LNCaP clone FGC (cell line): ENCODE measurements at regions not wholly inside any gene's neighbourhood (a gene's known extent, or its start where the extent isn't known, plus 50 kb on each side); places are given as distances from the start of the nearest gene placed in this dataset.

Source experiments
- DNase-seq: peaks from one replicate; pipeline ENCODE4 v3.0.0-alpha.2; 2011; ENCODE audit warnings: low read depth
- H3K4me3 ChIP-seq: 2 replicates; pipeline ENCODE4 v1.5.1; 2011; ENCODE audit warnings: mild to moderate bottlenecking, low read depth, low read length, control low read depth
- TF ChIP-seq, protein P1 (sequence below): IDR thresholded peaks from 2 replicates; pipeline ENCODE4 v1.5.1; 2012; ENCODE audit warnings: mild to moderate bottlenecking; ENCODE audit not compliant: control insufficient read depth, insufficient read depth; ENCODE audit errors: extremely low read depth

DNA sequence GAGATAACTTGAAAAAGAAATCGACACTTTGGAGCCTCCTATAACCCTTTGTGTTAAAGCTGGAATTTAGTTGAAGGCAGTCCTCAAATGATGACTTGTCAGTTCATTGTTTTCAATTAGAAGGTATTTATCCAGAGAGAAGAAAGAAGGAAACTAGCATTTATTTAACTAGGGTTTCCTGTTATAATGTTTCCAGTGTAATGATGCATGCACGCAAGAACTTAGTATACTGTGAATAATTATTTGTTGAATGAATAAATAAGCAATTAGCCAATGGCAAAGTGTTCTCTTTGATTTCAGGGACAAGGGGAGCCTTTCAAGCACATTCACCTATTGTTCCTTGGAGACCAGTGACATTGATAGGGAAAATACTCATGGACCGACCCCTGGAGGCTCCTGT, 307.4 kb downstream of the KLF5 start:
- DNase-seq = no peak
- TF ChIP-seq, protein P1, sequence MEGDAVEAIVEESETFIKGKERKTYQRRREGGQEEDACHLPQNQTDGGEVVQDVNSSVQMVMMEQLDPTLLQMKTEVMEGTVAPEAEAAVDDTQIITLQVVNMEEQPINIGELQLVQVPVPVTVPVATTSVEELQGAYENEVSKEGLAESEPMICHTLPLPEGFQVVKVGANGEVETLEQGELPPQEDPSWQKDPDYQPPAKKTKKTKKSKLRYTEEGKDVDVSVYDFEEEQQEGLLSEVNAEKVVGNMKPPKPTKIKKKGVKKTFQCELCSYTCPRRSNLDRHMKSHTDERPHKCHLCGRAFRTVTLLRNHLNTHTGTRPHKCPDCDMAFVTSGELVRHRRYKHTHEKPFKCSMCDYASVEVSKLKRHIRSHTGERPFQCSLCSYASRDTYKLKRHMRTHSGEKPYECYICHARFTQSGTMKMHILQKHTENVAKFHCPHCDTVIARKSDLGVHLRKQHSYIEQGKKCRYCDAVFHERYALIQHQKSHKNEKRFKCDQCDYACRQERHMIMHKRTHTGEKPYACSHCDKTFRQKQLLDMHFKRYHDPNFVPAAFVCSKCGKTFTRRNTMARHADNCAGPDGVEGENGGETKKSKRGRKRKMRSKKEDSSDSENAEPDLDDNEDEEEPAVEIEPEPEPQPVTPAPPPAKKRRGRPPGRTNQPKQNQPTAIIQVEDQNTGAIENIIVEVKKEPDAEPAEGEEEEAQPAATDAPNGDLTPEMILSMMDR = no peak
- no peak overlapping the region for H3K4me3 ChIP-seq

DNA sequence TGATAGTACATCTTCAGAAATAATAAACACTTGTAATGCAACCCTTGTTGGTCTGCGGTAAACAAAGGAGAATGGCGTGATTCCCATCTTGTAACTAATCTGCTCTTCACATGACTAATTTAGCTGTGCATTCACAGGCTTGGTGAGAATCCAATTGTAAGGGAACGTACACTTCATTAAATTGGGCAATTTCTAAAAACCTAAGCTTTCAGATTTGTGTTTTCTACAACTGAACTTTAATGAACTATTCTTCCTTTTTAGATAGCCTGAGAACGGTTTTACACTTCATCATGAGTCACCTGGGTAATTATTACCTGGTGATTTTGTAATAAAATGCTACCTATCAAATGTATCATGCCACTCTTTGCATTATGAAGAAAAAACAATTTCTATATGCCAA, 306.9 kb downstream of the KLF5 start:
- TF ChIP-seq, protein P1 = no peak
- no peak for DNase-seq
- no peak overlapping the region for H3K4me3 ChIP-seq

- peak; percentile 27 for DNase-seq
- no peak overlapping the region for H3K4me3 ChIP-seq
- TF ChIP-seq, protein P1 = no peak
These were observed 306.4 kb downstream of the KLF5 start for GRCh38 chr13:73365252-73365651.

- no peak for DNase-seq
- TF ChIP-seq, protein P1 = no peak
- no peak overlapping the region for H3K4me3 ChIP-seq
These were observed 305.9 kb downstream of the KLF5 start for GRCh38 chr13:73364736-73365135.

- H3K4me3 ChIP-seq = no peak overlapping the region
- no peak for DNase-seq
- TF ChIP-seq, protein P1 = no peak
These were observed 299.8 kb downstream of the KLF5 start for GRCh38 chr13:73358606-73359095.

GRCh38 chr13:73355134-73355533, 296.3 kb downstream of the KLF5 start:
- peak; percentile 38 for DNase-seq
- no peak overlapping the region for H3K4me3 ChIP-seq
- TF ChIP-seq, protein P1 = no peak

- no peak overlapping the region for H3K4me3 ChIP-seq
- no peak for DNase-seq
- TF ChIP-seq, protein P1 = no peak
These were observed 292.9 kb downstream of the KLF5 start for GRCh38 chr13:73351730-73352129.
